ENCODE measurements at regions not wholly inside any gene's neighbourhood (a gene's known extent, or its start where the extent isn't known, plus 50 kb on each side); places are given as distances from the start of the nearest gene placed in this dataset.

DNA sequence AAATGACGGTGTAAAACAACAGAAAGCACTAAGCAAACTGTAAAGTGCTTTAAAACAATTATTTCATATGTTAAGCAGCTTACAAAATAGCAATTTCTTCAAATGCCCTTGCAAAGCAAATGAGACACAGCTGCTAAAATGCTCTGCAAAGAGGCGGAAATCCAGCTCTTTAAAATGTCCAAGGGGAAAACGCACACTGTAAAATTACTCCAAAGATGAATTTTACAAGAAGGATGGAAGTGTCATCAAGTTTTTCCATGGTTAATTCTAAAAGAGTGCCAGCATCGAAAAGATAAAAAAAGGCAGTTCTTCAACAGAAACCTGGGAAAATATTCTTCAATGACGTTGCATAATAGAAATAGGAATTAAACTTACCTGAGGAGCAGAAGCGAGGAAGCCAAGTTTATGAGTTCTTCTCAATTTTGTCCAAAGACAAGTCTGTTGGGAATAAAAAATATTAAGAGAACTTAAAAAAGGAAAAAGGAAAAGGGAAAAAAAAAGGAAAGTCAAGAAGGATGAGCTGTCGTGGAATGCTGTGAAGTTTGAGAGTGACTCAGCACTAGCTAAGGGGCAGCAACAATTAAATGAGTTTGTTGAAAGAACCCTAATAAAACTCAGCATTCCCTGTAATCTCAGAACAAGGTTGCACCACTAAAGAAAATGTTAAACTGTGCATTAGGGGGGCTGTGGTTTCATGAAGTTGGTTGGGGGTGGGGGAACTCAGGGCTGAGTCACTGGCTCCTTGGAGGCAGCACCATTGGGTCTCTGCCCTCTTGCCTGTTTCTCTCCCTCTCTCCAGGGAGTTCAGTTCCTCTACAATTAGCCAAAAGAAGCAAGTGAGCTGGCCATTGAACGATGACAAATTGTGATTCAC lies 64.2 kb upstream of the BLID start:
- no peak for TF ChIP-seq TAF1 (IDR thresholded peaks at IDR 0.05; ENCODE audit: low read depth)
- no peak for TF ChIP-seq EP300 (IDR thresholded peaks at IDR 0.05; ENCODE audit: borderline replicate concordance)
- TF ChIP-seq RAD21 (IDR thresholded peaks at IDR 0.05; ENCODE audit: low read depth): no peak
- no peak for TF ChIP-seq CREB1 (IDR thresholded peaks at IDR 0.05; ENCODE audit: low read depth)
- TF ChIP-seq FOXM1 (IDR thresholded peaks at IDR 0.05; ENCODE audit: borderline replicate concordance, low read depth): no peak
- no peak for TF ChIP-seq YY1 (IDR thresholded peaks at IDR 0.05; ENCODE audit: low read depth)
